GM20431 (cell line): ENCODE measurements at regions not wholly inside any gene's neighbourhood (a gene's known extent, or its start where the extent isn't known, plus 50 kb on each side); places are given as distances from the start of the nearest gene placed in this dataset.
"Not testable (repeated sequence)": the region's sequence is repeated elsewhere in the genome, so short reads cannot be mapped to it uniquely, and the experiment has no call there.

Experiments used
- in situ Hi-C: fragments of 300-500 bp; cut with MseI, MboI; formaldehyde crosslinking; loops from one replicate; pipeline ENCODE4 v1.15.0; 2020; ENCODE audit warnings: low sequenced_read_pairs; ENCODE audit not compliant: unreplicated experiment

- in situ Hi-C loops, result no loop called here
Measured at GRCh38 chr4:82108506-82108905, 265.3 kb downstream of the HNRNPD start.

DNA sequence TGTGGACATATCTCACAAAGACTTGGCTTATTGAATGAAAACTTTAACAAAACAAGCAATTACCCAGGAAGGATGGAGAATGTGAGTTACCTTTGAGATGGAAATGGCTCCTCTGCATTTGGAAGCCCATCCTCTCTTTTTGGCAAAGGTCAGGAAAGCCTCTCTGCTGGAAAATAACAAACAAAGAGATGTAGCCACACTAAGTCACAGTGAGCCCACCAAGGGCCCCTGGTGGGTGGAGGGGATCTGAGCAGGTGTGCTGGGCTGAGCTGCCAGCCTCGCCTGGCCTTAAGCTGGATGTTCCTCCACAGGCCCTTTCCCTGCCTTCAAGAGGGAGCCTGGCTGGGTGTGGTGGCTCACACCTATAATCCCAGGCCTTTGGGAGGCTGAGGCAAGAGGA lies 269.2 kb downstream of the HNRNPD start:
- in situ Hi-C loops, result no loop called here

GRCh38 chr4:82099928-82100579 lies 273.7 kb downstream of the HNRNPD start:
- in situ Hi-C loops, result no loop called here

GRCh38 chr4:82097504-82097903 lies 276.3 kb downstream of the HNRNPD start:
- in situ Hi-C loops, result no loop called here

GRCh38 chr4:82090717-82091116 lies 283.1 kb downstream of the HNRNPD start:
- in situ Hi-C loops, result no loop called here

DNA sequence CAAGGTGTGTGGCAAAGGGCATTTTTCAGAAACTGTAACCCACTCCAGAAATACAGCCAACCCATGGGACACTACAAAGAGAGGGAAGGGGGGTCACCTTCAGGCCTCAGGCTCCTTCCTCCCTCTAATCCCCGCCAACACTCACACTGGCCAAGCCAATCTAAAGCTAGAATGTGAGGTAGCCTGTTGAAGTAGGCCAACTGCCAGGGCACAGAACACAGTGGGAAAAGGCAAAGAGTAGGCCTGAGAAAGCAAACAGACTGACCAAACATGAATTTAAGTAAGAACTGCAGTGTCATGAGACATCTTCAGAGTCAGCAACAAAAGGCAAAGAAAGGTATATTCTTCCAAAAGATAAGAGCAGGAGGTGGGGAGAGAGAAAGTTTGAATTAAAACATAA lies 289.0 kb downstream of the HNRNPD start:
- in situ Hi-C loops, result no loop called here

DNA sequence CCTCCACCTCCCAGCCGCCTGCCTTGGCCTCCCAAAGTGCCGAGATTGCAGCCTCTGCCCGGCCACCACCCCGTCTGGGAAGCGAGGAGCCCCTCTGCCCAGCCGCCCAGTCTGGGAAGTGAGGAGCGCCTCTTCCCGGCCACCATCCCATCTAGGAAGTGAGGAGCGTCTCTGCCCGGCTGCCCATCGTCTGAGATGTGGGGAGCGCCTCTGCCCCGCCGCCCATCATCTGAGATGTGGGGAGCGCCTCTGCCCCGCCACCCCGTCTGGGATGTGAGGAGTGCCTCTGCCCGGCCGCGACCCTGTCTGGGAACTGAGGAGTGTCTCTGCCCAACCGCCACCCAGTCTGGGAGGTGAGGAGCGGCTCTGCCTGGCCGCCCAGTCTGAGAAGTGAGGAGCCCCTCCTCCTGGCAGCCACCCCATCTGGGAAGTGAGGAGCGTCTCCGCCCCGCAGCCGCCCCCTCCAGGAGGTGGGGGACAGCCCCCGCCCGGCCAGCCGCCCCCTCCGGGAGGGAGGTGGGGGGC lies 296.3 kb downstream of the HNRNPD start:
- in situ Hi-C loops, result not testable (repeated sequence)

DNA sequence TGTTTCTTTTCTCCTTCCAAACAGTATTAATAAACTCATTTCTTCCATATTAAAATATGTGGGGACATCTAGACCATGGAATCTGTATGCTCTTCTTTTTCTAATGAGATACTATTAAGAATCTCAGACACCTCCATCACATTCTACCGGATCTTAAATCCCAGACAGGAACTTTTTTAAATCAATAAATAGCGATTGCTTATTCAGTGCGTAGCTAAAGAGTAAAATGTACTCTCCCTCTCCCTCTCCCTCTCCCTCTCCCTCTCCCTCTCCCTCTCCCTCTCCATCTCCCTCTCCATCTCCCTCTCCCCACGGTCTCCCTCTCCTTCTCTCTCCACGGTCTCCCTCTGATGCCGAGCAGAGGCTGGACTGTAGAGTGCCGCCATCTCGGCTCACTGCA lies 297.0 kb downstream of the HNRNPD start:
- in situ Hi-C loops, result no loop called here

GRCh38 chr4:82076359-82076758 lies 297.4 kb downstream of the HNRNPD start:
- in situ Hi-C loops, result no loop called here

DNA sequence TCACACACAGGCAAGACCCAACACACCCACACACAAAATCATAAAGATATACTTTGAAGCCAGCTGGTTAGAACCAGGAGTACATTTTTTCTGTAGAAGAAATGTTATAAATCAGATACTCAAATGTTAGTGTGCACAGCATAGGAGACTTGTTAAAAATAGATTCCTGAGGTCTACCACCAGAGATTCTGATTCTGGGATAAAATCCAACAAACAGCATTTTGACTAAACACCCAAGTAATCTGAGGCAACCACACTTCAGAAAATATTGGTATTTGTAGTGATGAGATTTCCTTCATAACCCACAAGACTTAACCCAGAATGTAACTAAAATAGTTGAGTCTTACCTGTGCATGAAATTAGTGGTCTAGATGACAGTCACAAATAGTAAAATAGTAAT lies 301.8 kb downstream of the HNRNPD start:
- in situ Hi-C loops, result no loop called here

GRCh38 chr4:82069883-82070638 lies 303.7 kb downstream of the HNRNPD start:
- in situ Hi-C loops, result no loop called here

- in situ Hi-C loops, result no loop called here
Measured at GRCh38 chr4:82063017-82063416, 310.8 kb downstream of the HNRNPD start.

GRCh38 chr4:82057990-82058544 lies 315.7 kb downstream of the HNRNPD start:
- in situ Hi-C loops, result no loop called here

- in situ Hi-C loops, result no loop called here
Measured at GRCh38 chr4:82055156-82055555, 318.6 kb downstream of the HNRNPD start.

DNA sequence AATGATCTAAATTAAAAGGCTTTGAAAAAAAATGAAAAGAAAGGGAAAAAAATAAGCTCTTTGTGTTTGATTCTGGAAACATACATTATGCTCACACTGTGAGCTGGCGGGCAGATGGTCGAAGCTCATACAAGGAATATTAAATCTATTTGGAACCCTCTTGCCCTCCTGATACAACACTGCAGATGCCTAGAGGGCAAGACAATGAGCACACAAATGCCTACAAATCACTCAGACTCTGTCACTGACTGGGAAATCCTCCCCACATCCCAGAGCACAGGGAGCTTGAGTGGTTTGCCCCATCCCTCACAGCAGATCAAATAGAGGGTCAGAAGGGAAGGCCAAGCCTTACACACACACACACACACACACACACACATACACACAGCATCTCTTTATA lies 320.4 kb downstream of the HNRNPD start:
- in situ Hi-C loops, result no loop called here

DNA sequence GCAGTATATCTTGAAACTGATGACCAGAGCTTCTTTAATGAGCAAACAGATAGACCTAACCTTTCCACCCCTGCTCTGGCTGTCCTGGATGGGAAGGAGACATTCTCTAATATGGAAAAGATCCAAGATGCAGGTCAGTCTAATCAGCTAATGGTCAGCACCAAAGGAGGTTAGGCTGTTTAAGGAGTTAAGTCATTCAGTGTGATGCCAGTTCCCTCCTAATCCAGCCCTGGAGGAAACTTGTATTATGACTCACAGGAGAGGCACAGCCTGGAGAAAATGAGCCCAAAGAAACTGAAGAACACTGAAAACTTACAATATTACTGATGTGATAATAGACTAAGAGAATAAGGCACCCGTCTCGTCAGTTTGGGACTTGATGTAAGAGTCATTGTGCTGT lies 323.0 kb downstream of the HNRNPD start:
- in situ Hi-C loops, result no loop called here

DNA sequence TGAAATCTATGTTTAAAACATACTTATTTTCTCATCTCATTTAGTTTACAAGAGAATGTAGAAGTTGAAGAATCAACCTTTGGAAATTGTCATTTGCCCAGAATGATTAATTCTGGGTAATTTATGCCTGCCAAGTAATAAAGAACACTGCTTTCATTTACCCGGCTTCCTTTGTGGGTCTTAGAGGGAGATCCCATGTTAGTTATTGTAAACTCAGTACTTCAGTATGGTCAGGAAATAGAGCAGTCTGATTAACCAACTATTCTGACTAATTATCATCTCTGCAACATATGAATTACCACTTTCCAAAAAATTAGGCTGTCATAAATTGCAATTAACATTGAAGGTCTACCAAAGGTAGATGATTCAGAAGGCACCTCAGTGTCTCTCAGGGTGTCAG lies 324.5 kb downstream of the HNRNPD start:
- in situ Hi-C loops, result no loop called here

DNA sequence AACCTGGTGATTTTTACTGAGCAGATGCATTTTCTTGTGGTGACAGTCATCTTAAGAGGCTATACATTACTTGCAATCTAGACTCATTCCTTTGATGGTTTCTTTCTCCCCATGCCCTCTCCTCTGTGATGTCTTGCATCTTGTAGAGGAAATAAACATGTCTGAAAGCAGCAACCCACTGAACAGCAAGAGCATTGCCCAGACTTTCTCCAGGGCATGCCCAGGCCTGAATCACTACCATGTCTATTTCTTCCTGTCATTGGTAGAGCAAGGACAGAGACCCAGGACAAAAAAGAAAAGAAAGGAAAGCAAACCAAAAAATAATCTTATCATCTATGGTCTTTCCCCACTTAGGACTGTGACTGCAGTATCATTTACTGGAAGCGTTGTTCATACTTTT lies 326.1 kb downstream of the HNRNPD start:
- in situ Hi-C loops, result no loop called here

DNA sequence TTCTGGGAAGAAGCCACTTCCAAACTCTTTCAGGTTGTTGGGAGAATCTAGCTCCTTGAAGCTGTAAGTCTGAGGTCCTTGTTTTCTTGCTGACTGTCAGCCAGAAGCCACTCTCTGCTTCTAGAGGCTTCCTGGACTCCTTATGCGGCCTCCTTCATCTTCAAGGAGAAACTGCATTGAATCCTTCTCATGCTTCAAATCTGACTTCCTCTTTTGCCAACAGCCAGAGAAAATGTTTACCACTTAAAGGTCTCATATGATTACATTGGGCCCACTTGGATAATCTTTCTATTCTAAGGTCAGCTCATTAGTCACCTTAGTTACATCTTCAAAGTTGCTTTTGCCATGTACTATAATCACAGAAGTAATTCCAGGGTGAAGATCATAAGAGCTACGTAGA lies 327.0 kb downstream of the HNRNPD start:
- in situ Hi-C loops, result no loop called here

DNA sequence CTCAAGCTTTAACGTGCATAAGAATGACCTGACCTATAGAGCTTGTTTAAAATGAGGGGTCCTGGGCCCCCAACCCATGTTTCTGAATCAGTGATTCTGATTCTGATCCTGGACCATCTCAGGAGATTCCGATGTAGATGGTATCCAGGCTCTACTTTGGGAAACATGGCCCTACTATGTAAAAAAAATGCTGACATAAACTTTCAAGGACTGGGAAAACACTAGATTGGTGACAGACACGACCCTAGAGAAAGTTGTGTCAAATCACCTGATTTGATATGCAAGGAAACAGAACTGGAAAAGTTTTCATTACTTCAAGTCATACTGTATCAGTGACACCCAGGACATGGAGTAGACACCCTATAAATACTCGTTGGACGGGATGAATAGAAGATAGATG lies 328.5 kb downstream of the HNRNPD start:
- in situ Hi-C loops, result no loop called here
